HEK293 (cell line): ENCODE measurements at regions not wholly inside any gene's neighbourhood (a gene's known extent, or its start where the extent isn't known, plus 50 kb on each side); places are given as distances from the start of the nearest gene placed in this dataset.
A peak's percentile ranks its signal among the peaks of the same experiment; 100 is the strongest.

Experiments used
- CTCF ChIA-PET: fragments of 350-600 bp; formaldehyde crosslinking; extraction: SDS; loops from one replicate; lab custom pipeline; 2021; ENCODE audit warnings: antibody characterized with exemption; lab: Yijun Ruan, JAX
- POLR2A ChIA-PET: fragments of 300-600 bp; formaldehyde crosslinking; extraction: SDS; loops from one replicate; lab custom pipeline; 2020; ENCODE audit warnings: antibody characterized with exemption, inconsistent platforms; lab: Yijun Ruan, JAX
- H3K27ac ChIP-seq: fragments of 200-500 bp; sonication (Bioruptor generic); 2 replicates; pipeline ENCODE4 v1.5.1; 2014; ENCODE audit warnings: low read depth, low read length, control low read depth, inconsistent platforms; ENCODE audit errors: extremely low read depth
- H3K36me3 ChIP-seq, 2 experiments: fragments of 200-500 bp in 1 of 2; sonication (Bioruptor generic) in 1 of 2; 1 replicate in 1 of 2; 2 replicates in 1 of 2; pipeline ENCODE4 v1.5.1; 2014 to 2017; ENCODE audit warnings: inconsistent platforms in 2 of 2, low read length in 2 of 2; ENCODE audit not compliant: control insufficient read depth in 2 of 2, insufficient read depth in 1 of 2
- H3K4me1 ChIP-seq: fragments of 200-500 bp; sonication (Bioruptor generic); 2 replicates; pipeline ENCODE4 v1.5.1; 2014; ENCODE audit warnings: mild to moderate bottlenecking, low read length, inconsistent platforms; ENCODE audit not compliant: control insufficient read depth, insufficient read depth
- H3K4me3 ChIP-seq: 2 replicates; pipeline ENCODE4 v1.5.1; 2011; ENCODE audit warnings: low read depth, mild to moderate bottlenecking, control low read depth, low read length, moderate library complexity
- H3K9me3 ChIP-seq: fragments of 200-500 bp; sonication (Bioruptor generic); 2 replicates; pipeline ENCODE4 v1.5.1; 2014; ENCODE audit warnings: low read depth, low read length, inconsistent platforms; ENCODE audit not compliant: control insufficient read depth, insufficient read depth
- INSM2 ChIP-seq: fragments of 450-650 bp; formaldehyde crosslinking; IDR thresholded peaks from 2 replicates; pipeline ENCODE4 v1.5.1; 2016; ENCODE audit warnings: missing biosample characterization, missing genetic modification characterization
- KLF1 ChIP-seq: fragments of 450-650 bp; formaldehyde crosslinking; IDR thresholded peaks from 2 replicates; pipeline ENCODE4 v1.5.1; 2016; ENCODE audit warnings: missing biosample characterization, missing genetic modification characterization
- KLF10 ChIP-seq: fragments of 450-650 bp; IDR thresholded peaks from 2 replicates; pipeline ENCODE4 v1.5.1; 2018; ENCODE audit warnings: missing biosample characterization, mild to moderate bottlenecking, missing genetic modification characterization
- KLF8 ChIP-seq: fragments of 450-650 bp; formaldehyde crosslinking; IDR thresholded peaks from 2 replicates; pipeline ENCODE4 v1.5.1; 2016; ENCODE audit warnings: missing biosample characterization, missing genetic modification characterization
- RBAK ChIP-seq: fragments of 450-650 bp; formaldehyde crosslinking; IDR thresholded peaks from 2 replicates; pipeline ENCODE4 v1.5.1; 2016; ENCODE audit warnings: missing biosample characterization, missing genetic modification characterization
- SETDB1 ChIP-seq: IDR thresholded peaks from one replicate; pipeline ENCODE4 v1.6.1; 2017; ENCODE audit warnings: mild to moderate bottlenecking, low read length, moderate library complexity, mixed read lengths; ENCODE audit not compliant: insufficient read length
- TSHZ1 ChIP-seq: fragments of 450-650 bp; formaldehyde crosslinking; IDR thresholded peaks from 2 replicates; pipeline ENCODE4 v1.5.1; 2016; ENCODE audit warnings: missing biosample characterization, missing genetic modification characterization, borderline replicate concordance
- ZBTB10 ChIP-seq: fragments of 450-650 bp; formaldehyde crosslinking; IDR thresholded peaks from 2 replicates; pipeline ENCODE4 v1.5.1; 2016; ENCODE audit warnings: missing biosample characterization, missing genetic modification characterization
- ZBTB17 ChIP-seq: fragments of 450-650 bp; formaldehyde crosslinking; IDR thresholded peaks from 2 replicates; pipeline ENCODE4 v1.5.1; 2016; ENCODE audit warnings: missing biosample characterization, missing genetic modification characterization
- ZBTB21 ChIP-seq: fragments of 450-650 bp; formaldehyde crosslinking; IDR thresholded peaks from 2 replicates; pipeline ENCODE4 v1.5.1; 2017; ENCODE audit warnings: missing biosample characterization, missing genetic modification characterization
- ZNF138 ChIP-seq: fragments of 450-650 bp; formaldehyde crosslinking; IDR thresholded peaks from 2 replicates; pipeline ENCODE4 v1.5.1; 2016; ENCODE audit warnings: missing biosample characterization, missing genetic modification characterization, borderline replicate concordance
- ZNF146 ChIP-seq: fragments of 450-650 bp; formaldehyde crosslinking; IDR thresholded peaks from 2 replicates; pipeline ENCODE4 v1.5.1; 2016; ENCODE audit warnings: missing biosample characterization, missing genetic modification characterization
- ZNF155 ChIP-seq: fragments of 450-650 bp; formaldehyde crosslinking; IDR thresholded peaks from 2 replicates; pipeline ENCODE4 v1.5.1; 2016; ENCODE audit warnings: missing biosample characterization, missing genetic modification characterization
- ZNF169 ChIP-seq: fragments of 450-650 bp; formaldehyde crosslinking; IDR thresholded peaks from 2 replicates; pipeline ENCODE4 v1.5.1; 2016; ENCODE audit warnings: missing biosample characterization, missing genetic modification characterization
- ZNF175 ChIP-seq: fragments of 450-650 bp; formaldehyde crosslinking; IDR thresholded peaks from 2 replicates; pipeline ENCODE4 v1.5.1; 2016; ENCODE audit warnings: missing biosample characterization, missing genetic modification characterization
- ZNF19 ChIP-seq: fragments of 450-650 bp; formaldehyde crosslinking; IDR thresholded peaks from 2 replicates; pipeline ENCODE4; 2016; ENCODE audit warnings: missing biosample characterization, missing genetic modification characterization, low read depth
- ZNF274 ChIP-seq, 2 experiments: fragments of 200-500 bp in 1 of 2; fragments of 450-650 bp in 1 of 2; sonication (Bioruptor generic) in 1 of 2; formaldehyde crosslinking in 1 of 2; IDR thresholded peaks; 2 replicates each; pipeline versions ENCODE4 v1.5.1 to v1.6.1; 2014 to 2016; ENCODE audit warnings: borderline replicate concordance in 1 of 2, inconsistent platforms in 1 of 2, low read length in 1 of 2, missing biosample characterization in 1 of 2, missing genetic modification characterization in 1 of 2
- ZNF324 ChIP-seq: fragments of 450-650 bp; formaldehyde crosslinking; IDR thresholded peaks from 2 replicates; pipeline ENCODE4 v1.5.1; 2016; ENCODE audit warnings: missing biosample characterization, missing genetic modification characterization
- ZNF394 ChIP-seq: fragments of 450-650 bp; formaldehyde crosslinking; IDR thresholded peaks from 2 replicates; pipeline ENCODE4 v1.5.1; 2016; ENCODE audit warnings: missing biosample characterization, missing genetic modification characterization, mild to moderate bottlenecking, moderate library complexity, borderline replicate concordance
- ZNF426 ChIP-seq: fragments of 450-650 bp; formaldehyde crosslinking; IDR thresholded peaks from 2 replicates; pipeline ENCODE4 v1.5.1; 2017; ENCODE audit warnings: missing biosample characterization, missing genetic modification characterization, mild to moderate bottlenecking, inconsistent platforms, moderate library complexity
- ZNF510 ChIP-seq: fragments of 450-650 bp; formaldehyde crosslinking; IDR thresholded peaks from 2 replicates; pipeline ENCODE4 v1.5.1; 2018; ENCODE audit warnings: mild to moderate bottlenecking, missing genetic modification characterization, missing biosample characterization; ENCODE audit not compliant: insufficient replicate concordance
- ZNF513 ChIP-seq: fragments of 450-650 bp; IDR thresholded peaks from 2 replicates; pipeline ENCODE4 v1.5.1; 2018; ENCODE audit warnings: missing biosample characterization, missing genetic modification characterization
- ZNF549 ChIP-seq: fragments of 450-650 bp; IDR thresholded peaks from 2 replicates; pipeline ENCODE4 v1.5.1; 2018; ENCODE audit warnings: missing biosample characterization, missing genetic modification characterization, mild to moderate bottlenecking, inconsistent platforms, moderate library complexity
- ZNF561 ChIP-seq: fragments of 450-650 bp; IDR thresholded peaks from 2 replicates; pipeline ENCODE4 v1.5.1; 2018; ENCODE audit warnings: missing biosample characterization, missing genetic modification characterization, borderline replicate concordance
- ZNF596 ChIP-seq: fragments of 450-650 bp; IDR thresholded peaks from 2 replicates; pipeline ENCODE4 v1.5.0; 2018; ENCODE audit warnings: missing biosample characterization, mild to moderate bottlenecking, missing genetic modification characterization, moderate library complexity
- ZNF621 ChIP-seq: fragments of 450-650 bp; formaldehyde crosslinking; IDR thresholded peaks from 2 replicates; pipeline ENCODE4 v1.5.1; 2017; ENCODE audit warnings: missing biosample characterization, missing genetic modification characterization
- ZNF626 ChIP-seq: fragments of 450-650 bp; sonication (Bioruptor Pico); formaldehyde crosslinking; IDR thresholded peaks from 2 replicates; pipeline ENCODE4 v1.5.1; 2018; ENCODE audit warnings: missing biosample characterization, missing genetic modification characterization, inconsistent platforms
- ZNF776 ChIP-seq: fragments of 450-650 bp; formaldehyde crosslinking; IDR thresholded peaks from 2 replicates; pipeline ENCODE4 v1.5.0; 2017; ENCODE audit warnings: missing biosample characterization, missing genetic modification characterization, borderline replicate concordance
- ZNF830 ChIP-seq: fragments of 450-650 bp; IDR thresholded peaks from 2 replicates; pipeline ENCODE4 v1.5.0; 2018; ENCODE audit warnings: missing biosample characterization, missing genetic modification characterization, low read depth, mild to moderate bottlenecking, moderate library complexity

- CTCF ChIA-PET: no interaction called here
- Histone ChIP-seq H3K4me3 (no peak overlapping the region; the same call in 1 of the 2 replicates), H3K27ac (peak overlapping the region; percentile 70), H3K9me3 (no peaks in the 10 kb centered on the region), H3K36me3 (no peaks in the 10 kb centered on the region), H3K4me1 (peaks cover 15% of the 10 kb centered on the region; the same call in 1 of the 2 replicates)
- POLR2A ChIA-PET: no interaction called here
- TF ChIP-seq ZBTB21 (tag by site-specific recombination) (peak; percentile 93), TSHZ1 (peak; percentile 69), ZNF274 (IDR thresholded peaks at IDR 0.05; ENCODE audit: low read length) (no peak), ZNF274 (tag by site-specific recombination; IDR thresholded peaks at IDR 0.05; ENCODE audit: borderline replicate concordance) (no peak), ZNF138 (no peak), ZNF621 (tag by site-specific recombination) (no peak), ZNF510 (tag by site-specific recombination) (no peak), INSM2 (tag by site-specific recombination) (peak; percentile 94), KLF8 (tag by site-specific recombination) (peak; percentile 88), ZNF596 (tag by site-specific recombination) (peak; percentile 67), ZBTB10 (tag by site-specific recombination) (0 out of 2 replicates have a peak, but pooled peaks have one; percentile 44), ZNF394 (tag by site-specific recombination) (peak; percentile 71), ZNF513 (tag by site-specific recombination) (0 out of 2 replicates have a peak, but pooled peaks have one; percentile 50), ZNF169 (tag by site-specific recombination) (no peak), ZNF155 (tag by site-specific recombination) (no peak), ZNF426 (tag by site-specific recombination) (no peak), KLF1 (no peak), ZNF146 (tag by site-specific recombination) (0 out of 2 replicates have a peak, but pooled peaks have one; percentile 19), ZNF561 (tag by site-specific recombination) (peak; percentile 66; the same call in 1 of the 2 replicates), ZBTB17 (tag by site-specific recombination) (peak; percentile 82), SETDB1 (no peak), ZNF19 (tag by site-specific recombination) (0 out of 2 replicates have a peak, but pooled peaks have one; percentile 55), KLF10 (tag by site-specific recombination) (peak; percentile 80), ZNF175 (tag by site-specific recombination) (no peak), ZNF626 (tag by site-specific recombination) (0 out of 2 replicates have a peak, but pooled peaks have one; percentile 39), ZNF324 (peak; percentile 79), ZNF549 (tag by site-specific recombination) (peak; percentile 25; the same call in 1 of the 2 replicates), ZNF776 (no peak), RBAK (tag by site-specific recombination) (no peak), ZNF830 (tag by site-specific recombination) (no peak)
These were observed 174.9 kb upstream of the NRP1 start for GRCh38 chr10:33509231-33509831.
